Choroid plexus epithelial cell (primary cell): ENCODE measurements at regions not wholly inside any gene's neighbourhood (a gene's known extent, or its start where the extent isn't known, plus 50 kb on each side); places are given as distances from the start of the nearest gene placed in this dataset.

Source experiments
- DNase-seq: peaks from one replicate; pipeline ENCODE4 v3.0.0-alpha.2; 2010; ENCODE audit warnings: low read depth
- H3K4me3 ChIP-seq: 2 replicates; pipeline ENCODE4 v1.5.1; 2011; ENCODE audit warnings: low read depth, mild to moderate bottlenecking, control low read depth, low read length, moderate library complexity
- CTCF ChIP-seq: conservative IDR thresholded peaks from 2 replicates; pipeline ENCODE4 v1.5.1; 2011; ENCODE audit warnings: low read depth, mild to moderate bottlenecking, control low read depth, inconsistent platforms, low read length, moderate library complexity

- no peak for DNase-seq
- TF ChIP-seq CTCF, result no peak
- no peak overlapping the region for H3K4me3 ChIP-seq
Observed at GRCh38 chr16:54801057-54801844, 129.4 kb upstream of the IRX5 start.

DNA sequence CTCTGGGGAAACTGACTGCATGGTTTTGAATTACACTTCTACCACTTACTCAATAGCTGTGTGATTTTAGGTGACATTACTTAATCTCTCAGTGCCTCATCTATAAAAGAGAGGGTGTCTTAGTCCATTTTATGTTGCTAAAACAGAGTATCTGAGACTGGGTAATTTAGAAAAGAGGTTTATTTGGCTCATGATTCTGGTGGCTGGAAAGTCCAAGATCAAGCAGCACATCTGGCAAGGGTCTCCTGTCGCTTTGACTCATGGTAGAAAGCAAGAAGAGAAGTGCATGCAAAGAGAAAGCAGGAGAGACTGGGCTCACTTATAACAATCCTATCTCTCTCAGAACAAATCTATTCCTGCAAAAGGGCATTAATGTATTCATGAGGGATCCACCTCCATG is 132.4 kb upstream of the IRX5 start:
- H3K4me3 ChIP-seq, result no peak overlapping the region
- TF ChIP-seq CTCF, result no peak
- no peak for DNase-seq

- no peak overlapping the region for H3K4me3 ChIP-seq
- TF ChIP-seq CTCF, result no peak
- no peak for DNase-seq
Observed at GRCh38 chr16:54796211-54796610, 134.5 kb upstream of the IRX5 start.

DNA sequence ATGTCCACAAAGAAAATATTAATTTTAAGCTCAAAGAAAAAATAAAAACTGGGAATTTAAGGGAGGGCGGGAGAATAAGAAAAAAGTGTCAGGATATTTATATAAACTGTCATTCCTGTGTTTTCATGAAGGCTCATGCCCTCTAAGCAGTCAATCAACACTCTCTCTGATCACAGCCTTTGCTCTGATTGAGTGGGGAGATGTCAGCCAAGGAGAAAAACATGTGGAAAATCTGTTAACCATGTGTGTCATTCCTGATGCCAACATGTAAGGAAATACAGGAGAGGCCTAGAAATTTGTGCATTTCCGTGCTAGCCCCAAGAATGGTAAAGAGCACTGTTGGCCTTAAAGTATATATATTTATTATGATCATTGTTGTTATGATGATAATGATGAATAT is 137.9 kb upstream of the IRX5 start:
- TF ChIP-seq CTCF, result no peak
- H3K4me3 ChIP-seq, result no peak overlapping the region
- DNase-seq, result no peak

GRCh38 chr16:54787045-54787444 is 143.6 kb upstream of the IRX5 start:
- no peak for TF ChIP-seq CTCF
- H3K4me3 ChIP-seq, result no peak overlapping the region
- no peak for DNase-seq

GRCh38 chr16:54783980-54784379 is 146.7 kb upstream of the IRX5 start:
- no peak overlapping the region for H3K4me3 ChIP-seq
- DNase-seq, result no peak
- TF ChIP-seq CTCF, result no peak

DNA sequence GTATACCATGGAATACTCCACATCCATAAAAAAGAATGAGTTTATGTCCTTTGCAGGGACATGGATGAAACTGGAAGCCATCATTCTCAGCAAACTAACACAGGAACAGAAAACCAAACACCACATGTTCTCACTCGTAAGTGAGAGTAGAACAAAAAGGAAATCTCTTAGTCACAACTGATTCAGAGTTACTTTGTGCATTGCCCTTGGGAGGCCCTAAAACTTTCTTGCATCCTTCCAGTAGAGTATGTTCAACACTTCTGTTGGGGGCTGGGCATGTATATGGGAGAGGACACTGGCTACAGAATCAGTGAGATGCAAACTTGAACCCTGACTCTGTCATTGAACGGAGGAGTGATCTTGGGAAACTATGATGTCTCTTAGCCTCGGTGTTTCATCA is 147.4 kb upstream of the IRX5 start:
- no peak overlapping the region for H3K4me3 ChIP-seq
- DNase-seq, result no peak
- no peak for TF ChIP-seq CTCF
